GM12875 (cell line): ENCODE measurements at regions not wholly inside any gene's neighbourhood (a gene's known extent, or its start where the extent isn't known, plus 50 kb on each side); places are given as distances from the start of the nearest gene placed in this dataset.

Source experiments
- H3K4me3 ChIP-seq: one replicate; pipeline ENCODE4 v1.5.1; 2011; ENCODE audit warnings: low read depth, low read length, control low read depth
- TF ChIP-seq, protein P1 (sequence below): IDR thresholded peaks from 2 replicates; pipeline ENCODE4 v1.5.1; 2011; ENCODE audit warnings: low read depth, mild to moderate bottlenecking, control low read depth, inconsistent platforms, low read length, moderate library complexity, borderline replicate concordance; ENCODE audit not compliant: insufficient read depth

DNA sequence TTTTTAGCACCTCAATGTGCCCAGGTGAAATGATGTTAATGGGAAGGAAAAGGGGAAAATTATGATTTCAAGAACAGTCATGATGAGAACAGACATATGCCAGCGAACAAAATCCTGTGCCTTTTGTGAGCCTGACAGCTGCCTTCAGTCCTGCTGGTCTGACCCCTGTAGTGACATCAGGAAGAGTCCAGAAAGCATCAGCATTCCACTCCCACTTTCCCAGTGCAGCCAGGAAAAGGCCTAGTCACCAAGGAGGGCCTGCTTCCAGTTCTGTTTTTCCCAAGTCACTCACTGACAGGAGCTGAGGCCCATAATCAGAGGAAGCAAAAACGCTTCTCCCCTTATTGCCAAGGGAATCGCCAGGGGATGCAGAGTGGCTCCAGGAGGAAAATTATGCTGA, 218.4 kb downstream of the ABHD5 start:
- H3K4me3 ChIP-seq: no peak overlapping the region
- TF ChIP-seq, protein P1, sequence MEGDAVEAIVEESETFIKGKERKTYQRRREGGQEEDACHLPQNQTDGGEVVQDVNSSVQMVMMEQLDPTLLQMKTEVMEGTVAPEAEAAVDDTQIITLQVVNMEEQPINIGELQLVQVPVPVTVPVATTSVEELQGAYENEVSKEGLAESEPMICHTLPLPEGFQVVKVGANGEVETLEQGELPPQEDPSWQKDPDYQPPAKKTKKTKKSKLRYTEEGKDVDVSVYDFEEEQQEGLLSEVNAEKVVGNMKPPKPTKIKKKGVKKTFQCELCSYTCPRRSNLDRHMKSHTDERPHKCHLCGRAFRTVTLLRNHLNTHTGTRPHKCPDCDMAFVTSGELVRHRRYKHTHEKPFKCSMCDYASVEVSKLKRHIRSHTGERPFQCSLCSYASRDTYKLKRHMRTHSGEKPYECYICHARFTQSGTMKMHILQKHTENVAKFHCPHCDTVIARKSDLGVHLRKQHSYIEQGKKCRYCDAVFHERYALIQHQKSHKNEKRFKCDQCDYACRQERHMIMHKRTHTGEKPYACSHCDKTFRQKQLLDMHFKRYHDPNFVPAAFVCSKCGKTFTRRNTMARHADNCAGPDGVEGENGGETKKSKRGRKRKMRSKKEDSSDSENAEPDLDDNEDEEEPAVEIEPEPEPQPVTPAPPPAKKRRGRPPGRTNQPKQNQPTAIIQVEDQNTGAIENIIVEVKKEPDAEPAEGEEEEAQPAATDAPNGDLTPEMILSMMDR: no peak

DNA sequence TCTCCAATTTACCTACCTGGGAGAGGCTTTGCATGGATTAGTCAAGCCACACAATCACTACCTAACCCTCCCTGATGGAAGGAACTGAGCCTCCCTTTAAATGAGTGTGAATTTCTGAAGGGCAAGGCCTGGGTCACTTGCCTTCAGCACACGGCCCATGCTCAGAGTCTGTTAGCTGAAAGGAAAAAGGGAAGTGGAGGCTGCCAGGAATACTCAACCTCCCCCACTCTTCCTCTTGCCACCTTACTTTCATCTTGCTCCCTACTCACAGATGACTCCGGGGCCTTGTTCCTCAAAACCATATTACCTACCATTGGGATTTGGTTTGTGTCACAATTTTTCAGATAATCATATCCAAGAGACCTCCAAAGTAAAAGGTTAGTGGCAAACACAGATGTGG, 220.0 kb downstream of the ABHD5 start:
- TF ChIP-seq, protein P1: no peak
- no peak overlapping the region for H3K4me3 ChIP-seq

DNA sequence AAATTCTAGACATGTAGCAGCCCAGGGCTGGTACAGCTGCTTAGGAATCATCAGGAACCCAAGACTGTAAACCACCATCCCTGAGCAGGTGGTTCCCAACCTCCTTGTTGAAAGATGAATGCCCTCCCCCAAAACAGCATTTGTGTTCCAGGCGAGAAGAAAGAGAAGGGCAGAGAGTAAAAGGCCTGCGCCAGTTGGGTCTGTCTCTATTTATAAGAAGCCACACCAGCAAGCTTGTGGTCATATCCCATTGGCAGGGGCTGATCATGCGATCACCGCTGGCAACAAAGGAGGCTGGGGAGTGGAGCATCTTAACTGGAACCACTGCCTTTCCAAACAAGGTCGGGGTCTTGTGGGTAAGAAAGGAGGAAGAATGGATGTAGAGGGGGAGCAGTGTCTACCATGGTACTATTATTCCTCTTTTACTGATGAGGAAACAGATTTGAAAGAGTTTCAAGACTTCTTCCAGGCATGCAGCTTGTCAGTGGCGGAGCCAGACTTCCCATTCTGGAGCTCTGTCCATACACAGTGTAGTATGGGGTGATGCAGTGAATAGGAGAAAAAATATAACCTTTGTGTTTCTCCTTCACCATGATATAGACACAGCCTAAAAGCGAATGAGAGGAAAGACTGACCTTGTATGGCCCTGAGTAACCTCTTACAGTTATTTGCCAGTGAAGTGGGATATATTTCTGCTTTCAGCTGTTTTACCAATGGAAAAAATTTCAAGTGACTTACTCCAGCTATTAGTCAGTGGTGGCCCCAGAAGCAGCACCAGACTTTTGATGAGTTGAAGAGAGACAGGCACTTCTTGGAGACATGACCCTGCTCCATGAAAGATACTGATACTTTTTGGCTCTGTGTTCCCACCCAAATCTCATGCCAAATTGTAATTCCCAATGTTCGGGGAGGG, 222.6 kb downstream of the ABHD5 start:
- TF ChIP-seq, protein P1: no peak
- no peak overlapping the region for H3K4me3 ChIP-seq

DNA sequence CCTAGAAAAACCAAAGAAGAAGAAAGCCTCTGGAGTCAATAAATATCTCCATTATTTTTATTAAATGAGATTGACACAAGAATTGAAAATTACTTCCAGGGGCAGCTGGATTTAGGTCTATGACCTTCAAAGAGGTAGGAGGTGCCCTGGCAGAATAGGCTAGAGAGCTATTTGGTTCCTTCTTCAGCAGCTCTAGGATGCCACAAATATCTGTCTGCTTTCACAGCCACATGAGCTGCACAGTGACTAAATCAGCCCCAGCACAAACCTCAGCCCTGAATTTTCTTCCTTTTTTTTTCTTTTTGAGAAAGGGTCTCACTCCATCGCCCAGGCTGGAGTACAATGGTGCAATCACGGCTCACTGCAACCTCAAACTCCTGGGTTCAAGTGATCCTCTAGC, 223.5 kb downstream of the ABHD5 start:
- TF ChIP-seq, protein P1: no peak

DNA sequence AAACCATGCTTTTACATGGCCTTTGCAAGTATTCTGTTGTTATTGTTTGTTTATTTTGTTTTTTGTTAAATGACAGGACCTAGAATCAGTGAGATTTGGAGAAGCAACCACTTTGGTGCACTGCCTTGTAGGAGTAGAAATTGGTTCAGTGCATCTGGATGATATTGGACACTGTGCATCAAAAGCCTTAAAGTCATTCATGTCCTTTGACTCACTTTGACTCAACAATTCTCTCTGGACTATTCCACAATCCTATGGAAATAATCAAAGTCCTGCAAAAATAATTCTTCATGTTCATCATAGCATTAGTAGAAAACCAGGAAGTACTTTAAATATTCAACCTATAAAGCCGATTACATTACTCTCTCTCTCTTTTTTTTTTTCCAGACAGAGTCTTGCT, 224.8 kb downstream of the ABHD5 start:
- H3K4me3 ChIP-seq: no peak overlapping the region
- TF ChIP-seq, protein P1: no peak

More for the DNA sequence above, 223.5 kb downstream of the ABHD5 start:
- H3K4me3 ChIP-seq: no peak overlapping the region

DNA sequence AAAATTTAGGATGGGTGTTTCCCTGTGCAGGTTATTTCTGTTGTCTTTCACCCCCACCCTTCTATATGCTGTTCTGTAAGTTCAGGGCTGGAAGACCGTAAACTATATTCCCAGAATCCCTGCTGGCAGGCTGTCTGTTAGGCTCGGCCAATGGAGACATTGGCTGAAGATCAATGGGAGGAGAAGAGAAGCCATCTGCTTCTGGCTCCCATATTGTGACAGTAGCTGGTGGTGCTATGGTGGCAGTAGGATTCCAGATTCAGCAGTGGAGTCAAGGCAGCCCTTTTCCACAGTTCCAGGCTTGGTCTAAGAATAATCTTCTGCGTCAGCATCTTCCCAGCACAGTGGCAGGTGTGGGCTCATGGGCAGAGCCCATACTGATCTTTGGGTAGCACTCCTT, 226.6 kb downstream of the ABHD5 start:
- no peak overlapping the region for H3K4me3 ChIP-seq
- TF ChIP-seq, protein P1: no peak

DNA sequence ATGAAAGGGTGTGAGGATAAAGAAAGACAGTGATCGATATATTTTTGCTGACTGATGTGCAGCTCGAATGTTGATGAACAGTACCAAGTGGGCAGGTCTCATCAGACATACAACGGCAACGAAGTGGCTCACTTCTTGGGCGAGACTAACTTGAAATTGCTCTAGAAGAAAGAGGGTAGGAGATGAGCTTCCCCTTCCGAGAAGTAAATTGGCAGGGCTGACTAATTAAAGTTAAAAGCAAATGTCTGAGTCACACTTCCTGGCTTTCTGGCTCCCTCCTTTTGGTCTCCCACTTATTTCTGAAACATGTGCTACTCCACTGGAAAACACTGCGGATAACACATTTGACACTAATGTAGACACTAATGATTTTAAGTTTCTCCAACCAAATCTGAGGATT, 228.3 kb downstream of the ABHD5 start:
- H3K4me3 ChIP-seq: no peak overlapping the region
- TF ChIP-seq, protein P1: no peak
